GM23338 (cell line): ENCODE measurements at regions not wholly inside any gene's neighbourhood (a gene's known extent, or its start where the extent isn't known, plus 50 kb on each side); places are given as distances from the start of the nearest gene placed in this dataset.
A peak's percentile ranks its signal among the peaks of the same experiment; 100 is the strongest.

Source experiments
- ATAC-seq: fragments of 200-7000 bp; cut with Tn5 transposase; 3 replicates; pipeline ENCODE4 v1.9.1; 2020
- DNase-seq: peaks from one replicate; pipeline ENCODE4 v3.0.0-alpha.2; 2015; ENCODE audit warnings: low spot score
- H2AFZ ChIP-seq: fragments of 200-600 bp; sonication (generic); 2 replicates; pipeline ENCODE4 v1.8.0; 2016; ENCODE audit warnings: antibody characterized with exemption, mild to moderate bottlenecking, moderate library complexity
- H3F3A ChIP-seq: fragments of 200-600 bp; sonication (generic); replicated peaks from 2 replicates; pipeline ENCODE4 v1.8.0; 2017; ENCODE audit warnings: antibody characterized with exemption, mixed run types, low read depth
- H3K27ac ChIP-seq: fragments of 200-600 bp; sonication (generic); 2 replicates; pipeline ENCODE4 v1.6.1; 2016; ENCODE audit warnings: low read depth
- H3K27me3 ChIP-seq: fragments of 200-600 bp; sonication (generic); 2 replicates; pipeline ENCODE4 v1.8.0; 2016; ENCODE audit warnings: mild to moderate bottlenecking, mixed run types, moderate library complexity; ENCODE audit not compliant: insufficient read depth
- H3K36me3 ChIP-seq: fragments of 200-600 bp; sonication (generic); 2 replicates; pipeline ENCODE4 v1.8.0; 2016; ENCODE audit warnings: mild to moderate bottlenecking; ENCODE audit not compliant: insufficient read depth
- H3K4me1 ChIP-seq: fragments of 200-600 bp; sonication (generic); 2 replicates; pipeline ENCODE4 v1.8.0; 2016; ENCODE audit warnings: mild to moderate bottlenecking, moderate library complexity; ENCODE audit not compliant: insufficient read depth
- H3K4me2 ChIP-seq: fragments of 200-600 bp; sonication (generic); 2 replicates; pipeline ENCODE4 v1.7.1; 2017; ENCODE audit warnings: mixed run types
- H3K4me3 ChIP-seq: fragments of 200-600 bp; sonication (generic); 2 replicates; pipeline ENCODE4 v1.6.1; 2016; ENCODE audit warnings: mixed run types
- H3K79me2 ChIP-seq: fragments of 200-600 bp; sonication (generic); replicated peaks from 2 replicates; pipeline ENCODE4 v1.8.0; 2017; ENCODE audit warnings: mild to moderate bottlenecking; ENCODE audit not compliant: insufficient read depth
- H3K9me2 ChIP-seq: fragments of 200-600 bp; sonication (generic); 2 replicates; pipeline ENCODE4 v1.8.0; 2017; ENCODE audit not compliant: insufficient read depth
- H4K20me1 ChIP-seq: fragments of 200-600 bp; sonication (generic); replicated peaks from 2 replicates; pipeline ENCODE4 v1.8.0; 2017; ENCODE audit warnings: mild to moderate bottlenecking; ENCODE audit not compliant: insufficient read depth
- H3K27ac Mint-ChIP-seq: 2 replicates; pipeline ENCODE4 v1.8.0; 2020; ENCODE audit warnings: inconsistent platforms, mild to moderate bottlenecking, moderate library complexity, mixed read lengths
- H3K27me3 Mint-ChIP-seq: 3 replicates; pipeline ENCODE4 v1.8.0; 2022; ENCODE audit warnings: low read depth, mild to moderate bottlenecking, moderate library complexity, mixed read lengths, inconsistent platforms; ENCODE audit not compliant: insufficient read depth, poor library complexity
- H3K36me3 Mint-ChIP-seq: 3 replicates; pipeline ENCODE4 v1.8.0; 2021; ENCODE audit warnings: low read depth, mild to moderate bottlenecking, inconsistent platforms, moderate library complexity, mixed read lengths
- H3K4me1 Mint-ChIP-seq: 3 replicates; pipeline ENCODE4 v1.8.0; 2020; ENCODE audit warnings: mild to moderate bottlenecking, inconsistent platforms, mixed read lengths
- H3K4me3 Mint-ChIP-seq: 3 replicates; pipeline ENCODE4 v1.8.0; 2021; ENCODE audit warnings: moderate library complexity, mild to moderate bottlenecking, inconsistent platforms, mixed read lengths
- H3K9me3 Mint-ChIP-seq: 3 replicates; pipeline ENCODE4 v1.8.0; 2020; ENCODE audit warnings: moderate library complexity, mild to moderate bottlenecking, inconsistent platforms, mixed read lengths
- CREB1 ChIP-seq: fragments of 250-450 bp; sonication (Bioruptor Pico); IDR thresholded peaks from 2 replicates; pipeline ENCODE4 v1.5.0; 2020; ENCODE audit warnings: low read depth, mild to moderate bottlenecking, moderate library complexity
- CTCF ChIP-seq, 2 experiments: fragments of 200-600 bp in 1 of 2; sonication (generic) in 1 of 2; conservative IDR thresholded peaks; 2 replicates each; pipeline versions ENCODE4 v1.5.1 to v1.6.1; 2016 to 2017; ENCODE audit warnings: antibody characterized with exemption in 2 of 2, low read depth in 2 of 2, mild to moderate bottlenecking in 2 of 2, moderate library complexity in 1 of 2
- ETS1 ChIP-seq: IDR thresholded peaks from 2 replicates; pipeline ENCODE4 v1.6.1; 2016; ENCODE audit warnings: antibody characterized with exemption
- EZH2 ChIP-seq: fragments of 200-600 bp; sonication (generic); IDR thresholded peaks from one replicate; pipeline ENCODE4 v1.8.0; 2017; ENCODE audit warnings: antibody characterized with exemption, mild to moderate bottlenecking, low read depth; ENCODE audit not compliant: unreplicated experiment
- EZH2phosphoT487 ChIP-seq: fragments of 200-600 bp; sonication (generic); IDR thresholded peaks from one replicate; pipeline ENCODE4 v1.8.1; 2018; ENCODE audit warnings: antibody characterized with exemption; ENCODE audit not compliant: unreplicated experiment
- JUNB ChIP-seq: IDR thresholded peaks from one replicate; pipeline ENCODE4 v1.6.1; 2016; ENCODE audit warnings: antibody characterized with exemption; ENCODE audit not compliant: unreplicated experiment
- NANOG ChIP-seq: IDR thresholded peaks from 2 replicates; pipeline ENCODE4 v1.6.1; 2016; ENCODE audit warnings: antibody characterized with exemption, borderline replicate concordance
- POLR2AphosphoS5 ChIP-seq: IDR thresholded peaks from 2 replicates; pipeline ENCODE4 v1.6.1; 2016; ENCODE audit warnings: antibody characterized with exemption, low read depth
- REST ChIP-seq: IDR thresholded peaks from one replicate; pipeline ENCODE4 v1.6.1; 2018; ENCODE audit warnings: antibody characterized with exemption; ENCODE audit not compliant: unreplicated experiment
- STAT1 ChIP-seq: IDR thresholded peaks from one replicate; pipeline ENCODE4 v1.6.1; 2016; ENCODE audit warnings: antibody characterized with exemption; ENCODE audit not compliant: unreplicated experiment
- ZNF114 ChIP-seq: fragments of 250-450 bp; sonication (Bioruptor Pico); IDR thresholded peaks from 2 replicates; pipeline ENCODE4 v1.5.0; 2020; ENCODE audit warnings: mild to moderate bottlenecking, moderate library complexity
- ZNF331 ChIP-seq: fragments of 250-450 bp; sonication (Bioruptor Pico); IDR thresholded peaks from 2 replicates; pipeline ENCODE4 v1.5.0; 2020; ENCODE audit warnings: low read depth, mild to moderate bottlenecking, moderate library complexity

- TF ChIP-seq EZH2: no peak
- no peak for TF ChIP-seq ZNF114 (CRISPR knock-in tag)
- no peak for TF ChIP-seq POLR2AphosphoS5
- no peak for TF ChIP-seq STAT1
- TF ChIP-seq EZH2phosphoT487: no peak
- TF ChIP-seq CREB1 (CRISPR knock-in tag): no peak
- no peak for TF ChIP-seq NANOG
- TF ChIP-seq ETS1: no peak
Measured at GRCh38 chr2:95670167-95670566, 78.4 kb downstream of the TRIM43 start (continued).

- no peaks in the 10 kb centered on the region for H3K36me3 Mint-ChIP-seq
- ATAC-seq: no peak
- no peaks in the 10 kb centered on the region for H3K9me2 ChIP-seq
- no peak for TF ChIP-seq JUNB
- no peak for TF ChIP-seq CREB1 (CRISPR knock-in tag)
- no peak for TF ChIP-seq CTCF (conservative IDR thresholded peaks at IDR 0.05; ENCODE audit: low read depth in 2 of 2)
- no peak for TF ChIP-seq ZNF331
- no peak for TF ChIP-seq POLR2AphosphoS5
- no peak for TF ChIP-seq ETS1
- TF ChIP-seq NANOG: no peak
- TF ChIP-seq ZNF114 (CRISPR knock-in tag): no peak
- TF ChIP-seq REST: no peak
Measured at GRCh38 chr2:95670686-95671085, 78.9 kb downstream of the TRIM43 start.

More at GRCh38 chr2:95670686-95671085, 78.9 kb downstream of the TRIM43 start:
- H3K27me3 Mint-ChIP-seq: peaks cover 7% of the 10 kb centered on the region
- Histone ChIP-seq H3K4me1 (no peaks in the 10 kb centered on the region), H3K27ac (no peak overlapping the region), H3K36me3 (no peaks in the 10 kb centered on the region), H3K4me2 (no peak overlapping the region), H3F3A (no peaks in the 10 kb centered on the region), H3K27me3 (no peaks in the 10 kb centered on the region), H3K4me3 (no peak overlapping the region), H4K20me1 (no peaks in the 10 kb centered on the region), H2AFZ (no peak overlapping the region), H3K79me2 (no peaks in the 10 kb centered on the region)
- H3K27ac Mint-ChIP-seq: peak overlapping the region; percentile 4; the same call in 1 of the 2 replicates
- H3K4me1 Mint-ChIP-seq: peaks cover 3% of the 10 kb centered on the region; the same call in 1 of the 3 replicates
- DNase-seq: no peak
- no peak overlapping the region for H3K4me3 Mint-ChIP-seq
- no peaks in the 10 kb centered on the region for H3K9me3 Mint-ChIP-seq
